ENCODE measurements at regions not wholly inside any gene's neighbourhood (a gene's known extent, or its start where the extent isn't known, plus 50 kb on each side); places are given as distances from the start of the nearest gene placed in this dataset.

DNA sequence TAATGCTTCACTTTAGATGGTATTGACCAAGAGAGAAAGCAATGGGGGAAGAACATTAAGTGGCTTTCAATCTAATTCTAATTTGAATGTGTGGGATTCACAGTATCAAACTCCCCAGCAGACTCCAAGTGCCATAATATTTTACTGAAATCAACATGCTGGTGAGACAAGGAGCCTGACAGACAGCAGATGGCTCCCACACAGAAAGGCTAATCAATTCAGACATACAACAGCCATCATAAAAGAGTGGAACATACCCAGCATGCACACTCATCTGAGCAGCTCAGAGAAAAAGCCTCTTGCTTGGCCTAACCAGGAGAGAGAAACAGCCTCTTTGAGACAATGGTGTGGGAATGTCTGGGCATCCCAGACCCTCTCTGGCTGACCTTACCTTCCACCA lies 186.5 kb upstream of the SKOR2 start:
- TF ChIP-seq CREB1 (IDR thresholded peaks at IDR 0.05; ENCODE audit: low read depth) = no peak
- no peak for TF ChIP-seq ZBTB7A (IDR thresholded peaks at IDR 0.05; ENCODE audit: low read depth)
- no peak for TF ChIP-seq FOXM1 (IDR thresholded peaks at IDR 0.05; ENCODE audit: borderline replicate concordance, low read depth)
- no peak for TF ChIP-seq TAF1 (IDR thresholded peaks at IDR 0.05; ENCODE audit: low read depth)
- no peak for TF ChIP-seq RAD21 (IDR thresholded peaks at IDR 0.05; ENCODE audit: low read depth)
- TF ChIP-seq CEBPB (IDR thresholded peaks at IDR 0.05) = no peak
- TF ChIP-seq YY1 (IDR thresholded peaks at IDR 0.05; ENCODE audit: low read depth) = no peak
- TF ChIP-seq, protein P1, sequence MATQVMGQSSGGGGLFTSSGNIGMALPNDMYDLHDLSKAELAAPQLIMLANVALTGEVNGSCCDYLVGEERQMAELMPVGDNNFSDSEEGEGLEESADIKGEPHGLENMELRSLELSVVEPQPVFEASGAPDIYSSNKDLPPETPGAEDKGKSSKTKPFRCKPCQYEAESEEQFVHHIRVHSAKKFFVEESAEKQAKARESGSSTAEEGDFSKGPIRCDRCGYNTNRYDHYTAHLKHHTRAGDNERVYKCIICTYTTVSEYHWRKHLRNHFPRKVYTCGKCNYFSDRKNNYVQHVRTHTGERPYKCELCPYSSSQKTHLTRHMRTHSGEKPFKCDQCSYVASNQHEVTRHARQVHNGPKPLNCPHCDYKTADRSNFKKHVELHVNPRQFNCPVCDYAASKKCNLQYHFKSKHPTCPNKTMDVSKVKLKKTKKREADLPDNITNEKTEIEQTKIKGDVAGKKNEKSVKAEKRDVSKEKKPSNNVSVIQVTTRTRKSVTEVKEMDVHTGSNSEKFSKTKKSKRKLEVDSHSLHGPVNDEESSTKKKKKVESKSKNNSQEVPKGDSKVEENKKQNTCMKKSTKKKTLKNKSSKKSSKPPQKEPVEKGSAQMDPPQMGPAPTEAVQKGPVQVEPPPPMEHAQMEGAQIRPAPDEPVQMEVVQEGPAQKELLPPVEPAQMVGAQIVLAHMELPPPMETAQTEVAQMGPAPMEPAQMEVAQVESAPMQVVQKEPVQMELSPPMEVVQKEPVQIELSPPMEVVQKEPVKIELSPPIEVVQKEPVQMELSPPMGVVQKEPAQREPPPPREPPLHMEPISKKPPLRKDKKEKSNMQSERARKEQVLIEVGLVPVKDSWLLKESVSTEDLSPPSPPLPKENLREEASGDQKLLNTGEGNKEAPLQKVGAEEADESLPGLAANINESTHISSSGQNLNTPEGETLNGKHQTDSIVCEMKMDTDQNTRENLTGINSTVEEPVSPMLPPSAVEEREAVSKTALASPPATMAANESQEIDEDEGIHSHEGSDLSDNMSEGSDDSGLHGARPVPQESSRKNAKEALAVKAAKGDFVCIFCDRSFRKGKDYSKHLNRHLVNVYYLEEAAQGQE (IDR thresholded peaks at IDR 0.05; ENCODE audit: low read depth) = no peak
- TF ChIP-seq, protein P2, sequence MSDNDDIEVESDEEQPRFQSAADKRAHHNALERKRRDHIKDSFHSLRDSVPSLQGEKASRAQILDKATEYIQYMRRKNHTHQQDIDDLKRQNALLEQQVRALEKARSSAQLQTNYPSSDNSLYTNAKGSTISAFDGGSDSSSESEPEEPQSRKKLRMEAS (IDR thresholded peaks at IDR 0.05) = no peak
- no peak for TF ChIP-seq EGR1 (IDR thresholded peaks at IDR 0.05)
- TF ChIP-seq TEAD4 (IDR thresholded peaks at IDR 0.05) = no peak
- TF ChIP-seq, protein P3, sequence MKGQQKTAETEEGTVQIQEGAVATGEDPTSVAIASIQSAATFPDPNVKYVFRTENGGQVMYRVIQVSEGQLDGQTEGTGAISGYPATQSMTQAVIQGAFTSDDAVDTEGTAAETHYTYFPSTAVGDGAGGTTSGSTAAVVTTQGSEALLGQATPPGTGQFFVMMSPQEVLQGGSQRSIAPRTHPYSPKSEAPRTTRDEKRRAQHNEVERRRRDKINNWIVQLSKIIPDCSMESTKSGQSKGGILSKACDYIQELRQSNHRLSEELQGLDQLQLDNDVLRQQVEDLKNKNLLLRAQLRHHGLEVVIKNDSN (IDR thresholded peaks at IDR 0.05) = no peak
- no peak for TF ChIP-seq EP300 (IDR thresholded peaks at IDR 0.05; ENCODE audit: borderline replicate concordance)
- no peak for TF ChIP-seq NFIC (IDR thresholded peaks at IDR 0.05)
- TF ChIP-seq TCF12 (IDR thresholded peaks at IDR 0.05; ENCODE audit: low read depth) = no peak

DNA sequence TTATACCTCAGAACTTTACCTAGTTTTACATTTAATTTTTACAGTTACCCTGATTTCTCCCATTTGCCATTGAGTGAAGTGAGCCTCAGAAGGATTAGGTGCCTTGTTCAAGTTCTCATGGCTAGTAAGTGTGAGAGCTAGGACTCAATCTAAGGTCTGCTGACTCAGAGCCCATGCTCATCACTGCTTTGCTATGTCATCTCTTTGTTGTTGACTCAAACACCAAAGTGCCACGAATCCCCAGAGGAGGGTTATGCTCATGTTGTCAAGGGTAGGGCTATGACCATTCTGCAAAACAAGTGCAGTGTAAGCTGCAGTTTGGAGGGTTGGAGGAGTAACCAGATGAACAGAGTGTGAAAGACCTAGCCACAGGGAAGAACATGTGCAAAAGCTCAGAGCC lies 185.4 kb upstream of the SKOR2 start:
- no peak for TF ChIP-seq EGR1 (IDR thresholded peaks at IDR 0.05)
- TF ChIP-seq, protein P1 (IDR thresholded peaks at IDR 0.05; ENCODE audit: low read depth) = no peak
- no peak for TF ChIP-seq TAF1 (IDR thresholded peaks at IDR 0.05; ENCODE audit: low read depth)
- no peak for TF ChIP-seq TEAD4 (IDR thresholded peaks at IDR 0.05)
- no peak for TF ChIP-seq EP300 (IDR thresholded peaks at IDR 0.05; ENCODE audit: borderline replicate concordance)
- no peak for TF ChIP-seq YY1 (IDR thresholded peaks at IDR 0.05; ENCODE audit: low read depth)
- TF ChIP-seq ZBTB7A (IDR thresholded peaks at IDR 0.05; ENCODE audit: low read depth) = no peak
- no peak for TF ChIP-seq FOXM1 (IDR thresholded peaks at IDR 0.05; ENCODE audit: borderline replicate concordance, low read depth)
- TF ChIP-seq TCF12 (IDR thresholded peaks at IDR 0.05; ENCODE audit: low read depth) = no peak
- no peak for TF ChIP-seq RAD21 (IDR thresholded peaks at IDR 0.05; ENCODE audit: low read depth)
- TF ChIP-seq CREB1 (IDR thresholded peaks at IDR 0.05; ENCODE audit: low read depth) = no peak
- no peak for TF ChIP-seq CEBPB (IDR thresholded peaks at IDR 0.05)
- TF ChIP-seq, protein P3 (IDR thresholded peaks at IDR 0.05) = no peak
- TF ChIP-seq NFIC (IDR thresholded peaks at IDR 0.05) = no peak
- TF ChIP-seq, protein P2 (IDR thresholded peaks at IDR 0.05) = no peak

DNA sequence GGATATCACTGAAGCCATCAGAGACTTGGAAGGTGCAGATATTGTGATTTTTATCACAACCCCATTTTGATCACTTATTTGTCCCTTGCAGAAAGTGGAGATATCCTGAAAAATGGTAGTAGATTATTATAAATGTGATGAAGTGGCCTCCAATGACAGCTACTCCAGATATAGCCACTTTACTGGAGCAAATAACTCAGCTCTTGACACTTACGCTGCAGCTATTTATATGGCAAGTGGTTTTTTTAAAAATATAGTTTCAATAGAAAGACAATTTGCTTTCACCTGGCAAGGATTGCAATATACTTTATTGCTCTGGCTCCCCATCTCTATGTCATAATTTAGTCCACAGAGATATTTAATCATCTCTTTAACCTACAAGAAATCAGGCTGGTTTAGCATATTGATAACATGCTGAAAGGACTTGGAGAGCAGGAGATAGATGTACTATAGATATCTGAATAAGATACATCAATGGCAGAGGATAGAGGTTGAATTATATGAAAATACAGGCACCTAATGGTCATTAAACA lies 182.8 kb upstream of the SKOR2 start:
- no peak for TF ChIP-seq FOXM1 (IDR thresholded peaks at IDR 0.05; ENCODE audit: borderline replicate concordance, low read depth)
- TF ChIP-seq ZBTB7A (IDR thresholded peaks at IDR 0.05; ENCODE audit: low read depth) = no peak
- TF ChIP-seq, protein P3 (IDR thresholded peaks at IDR 0.05) = no peak
- TF ChIP-seq, protein P2 (IDR thresholded peaks at IDR 0.05) = no peak
- TF ChIP-seq TCF12 (IDR thresholded peaks at IDR 0.05; ENCODE audit: low read depth) = no peak
- no peak for TF ChIP-seq EP300 (IDR thresholded peaks at IDR 0.05; ENCODE audit: borderline replicate concordance)

DNA sequence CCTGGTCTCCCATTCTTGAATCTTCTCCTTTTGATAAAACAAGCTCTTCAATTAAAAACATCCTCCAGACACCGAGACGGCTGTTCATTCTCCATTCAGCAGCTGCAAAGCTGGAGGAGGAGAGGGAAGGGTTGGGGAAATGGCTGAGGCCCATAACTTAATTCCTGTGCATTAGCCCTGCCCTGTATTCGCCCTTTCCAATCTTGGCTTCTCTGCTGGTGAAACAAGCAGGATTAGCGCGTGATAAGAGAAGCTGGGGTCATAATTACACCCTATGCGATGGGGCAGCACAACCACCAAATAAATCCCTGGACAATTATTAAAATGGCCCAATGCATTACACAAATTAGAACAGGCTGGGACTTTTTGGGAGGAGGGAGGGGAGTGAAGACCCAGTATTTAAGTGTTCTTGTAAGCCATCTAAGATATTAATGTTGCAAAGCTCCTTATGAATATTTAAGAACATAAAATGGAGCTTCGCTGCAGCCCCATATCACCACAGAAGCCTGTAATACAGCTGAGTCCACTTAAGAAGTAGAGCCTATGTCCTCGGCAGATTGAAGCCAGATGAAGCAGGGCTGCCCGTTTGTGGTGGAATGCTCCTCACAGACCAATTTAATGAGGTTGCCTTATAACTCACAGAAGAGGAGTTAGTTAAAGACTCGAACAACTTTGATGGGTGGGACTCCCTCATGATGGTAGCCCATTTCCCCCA lies 176.6 kb upstream of the SKOR2 start:
- TF ChIP-seq, protein P1 (IDR thresholded peaks at IDR 0.05; ENCODE audit: low read depth) = no peak
- TF ChIP-seq TAF1 (IDR thresholded peaks at IDR 0.05; ENCODE audit: low read depth) (no peak), YY1 (IDR thresholded peaks at IDR 0.05; ENCODE audit: low read depth) (no peak), RAD21 (IDR thresholded peaks at IDR 0.05; ENCODE audit: low read depth) (no peak), EGR1 (IDR thresholded peaks at IDR 0.05) (no peak), CEBPB (IDR thresholded peaks at IDR 0.05) (no peak), TEAD4 (IDR thresholded peaks at IDR 0.05) (no peak)
- TF ChIP-seq, protein P3 (IDR thresholded peaks at IDR 0.05) = no peak
- TF ChIP-seq, protein P2 (IDR thresholded peaks at IDR 0.05) = no peak
